Transverse colon (tissue), 3 donors: ENCODE measurements at regions not wholly inside any gene's neighbourhood (a gene's known extent, or its start where the extent isn't known, plus 50 kb on each side); places are given as distances from the start of the nearest gene placed in this dataset.

ENCODE experiments used
- POLR2A ChIP-seq: fragments of 450-650 bp; IDR thresholded peaks from one replicate; pipeline ENCODE4 v1.6.1; 2016; ENCODE audit warnings: antibody characterized with exemption, mild to moderate bottlenecking, moderate library complexity
- TF ChIP-seq, protein P1 (sequence below), 5 experiments: fragments of 200-600 bp in 3 of 5; fragments of 450-650 bp in 2 of 5; sonication (generic) in 3 of 5; IDR thresholded peaks; 1 replicate in 2 of 5; 2 replicates in 3 of 5; pipeline ENCODE4 v1.5.1; 2016 to 2017; ENCODE audit warnings: antibody characterized with exemption in 5 of 5, inconsistent platforms in 3 of 5, mild to moderate bottlenecking in 2 of 5, moderate library complexity in 1 of 5

GRCh38 chr6:21836277-21836676, 242.7 kb downstream of the SOX4 start:
- TF ChIP-seq, protein P1, sequence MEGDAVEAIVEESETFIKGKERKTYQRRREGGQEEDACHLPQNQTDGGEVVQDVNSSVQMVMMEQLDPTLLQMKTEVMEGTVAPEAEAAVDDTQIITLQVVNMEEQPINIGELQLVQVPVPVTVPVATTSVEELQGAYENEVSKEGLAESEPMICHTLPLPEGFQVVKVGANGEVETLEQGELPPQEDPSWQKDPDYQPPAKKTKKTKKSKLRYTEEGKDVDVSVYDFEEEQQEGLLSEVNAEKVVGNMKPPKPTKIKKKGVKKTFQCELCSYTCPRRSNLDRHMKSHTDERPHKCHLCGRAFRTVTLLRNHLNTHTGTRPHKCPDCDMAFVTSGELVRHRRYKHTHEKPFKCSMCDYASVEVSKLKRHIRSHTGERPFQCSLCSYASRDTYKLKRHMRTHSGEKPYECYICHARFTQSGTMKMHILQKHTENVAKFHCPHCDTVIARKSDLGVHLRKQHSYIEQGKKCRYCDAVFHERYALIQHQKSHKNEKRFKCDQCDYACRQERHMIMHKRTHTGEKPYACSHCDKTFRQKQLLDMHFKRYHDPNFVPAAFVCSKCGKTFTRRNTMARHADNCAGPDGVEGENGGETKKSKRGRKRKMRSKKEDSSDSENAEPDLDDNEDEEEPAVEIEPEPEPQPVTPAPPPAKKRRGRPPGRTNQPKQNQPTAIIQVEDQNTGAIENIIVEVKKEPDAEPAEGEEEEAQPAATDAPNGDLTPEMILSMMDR (IDR thresholded peaks at IDR 0.05), result no peak
- TF ChIP-seq POLR2A, result no peak
